Osteoblast (primary cell): ENCODE measurements at regions not wholly inside any gene's neighbourhood (a gene's known extent, or its start where the extent isn't known, plus 50 kb on each side); places are given as distances from the start of the nearest gene placed in this dataset.

Experiments
- DNase-seq: peaks from one replicate; pipeline ENCODE4 v3.0.0; 2011; ENCODE audit warnings: low spot score, mixed read lengths; ENCODE audit not compliant: insufficient read length; ENCODE audit errors: missing footprints
- H2AFZ ChIP-seq: 2 replicates; pipeline ENCODE4 v1.6.0; 2011; ENCODE audit warnings: mild to moderate bottlenecking, low read length
- H3K27ac ChIP-seq: 2 replicates; pipeline ENCODE4 v1.5.1; 2011; ENCODE audit warnings: mild to moderate bottlenecking, low read depth, low read length, moderate library complexity
- H3K27me3 ChIP-seq: 2 replicates; pipeline ENCODE4 v1.6.0; 2012; ENCODE audit warnings: mild to moderate bottlenecking, control low read depth, inconsistent platforms, low read length, moderate library complexity; ENCODE audit not compliant: insufficient read depth
- H3K36me3 ChIP-seq: 2 replicates; pipeline ENCODE4 v1.5.1; 2011; ENCODE audit warnings: mild to moderate bottlenecking, low read length, control low read depth, moderate library complexity; ENCODE audit not compliant: insufficient read depth
- H3K4me1 ChIP-seq: 2 replicates; pipeline ENCODE4 v1.5.1; 2011; ENCODE audit warnings: mild to moderate bottlenecking, low read length, control low read depth, moderate library complexity; ENCODE audit not compliant: insufficient read depth
- H3K4me2 ChIP-seq: 2 replicates; pipeline ENCODE4 v1.6.0; 2011; ENCODE audit warnings: mild to moderate bottlenecking, low read length; ENCODE audit not compliant: insufficient read depth
- H3K4me3 ChIP-seq: fragments of 200-600 bp; sonication (generic); 3 replicates; pipeline ENCODE4 v1.5.1; 2012; ENCODE audit warnings: mild to moderate bottlenecking, low read length, inconsistent platforms; ENCODE audit not compliant: insufficient read depth
- H3K79me2 ChIP-seq: 2 replicates; pipeline ENCODE4 v1.6.0; 2012; ENCODE audit warnings: mild to moderate bottlenecking, low read length, control low read depth, inconsistent platforms; ENCODE audit not compliant: insufficient read depth
- H3K9me3 ChIP-seq: 2 replicates; pipeline ENCODE4 v1.5.1; 2011; ENCODE audit warnings: low read depth, low read length, control low read depth
- H4K20me1 ChIP-seq: 2 replicates; pipeline ENCODE4 v1.6.0; 2012; ENCODE audit warnings: mild to moderate bottlenecking, low read length, control low read depth; ENCODE audit not compliant: insufficient read depth
- CTCF ChIP-seq: IDR thresholded peaks from 2 replicates; pipeline ENCODE4 v1.5.1; 2011; ENCODE audit warnings: mild to moderate bottlenecking, low read depth, low read length, moderate library complexity; ENCODE audit errors: extremely low read depth

GRCh38 chr2:16278421-16279200 is 338.3 kb downstream of the MYCN start:
- Histone ChIP-seq H3K4me3 (no peak overlapping the region), H4K20me1 (no peaks in the 10 kb centered on the region)
- TF ChIP-seq CTCF: no peak

GRCh38 chr2:16277117-16277516 is 336.8 kb downstream of the MYCN start:
- TF ChIP-seq CTCF: no peak
- H4K20me1 ChIP-seq: no peaks in the 10 kb centered on the region
- no peaks in the 10 kb centered on the region for H3K4me1 ChIP-seq
- no peak for DNase-seq
- H3K27me3 ChIP-seq: no peaks in the 10 kb centered on the region
- H3K9me3 ChIP-seq: no peaks in the 10 kb centered on the region
- H3K4me2 ChIP-seq: no peak overlapping the region
- H2AFZ ChIP-seq: no peak overlapping the region
- H3K79me2 ChIP-seq: no peaks in the 10 kb centered on the region
- H3K36me3 ChIP-seq: no peaks in the 10 kb centered on the region
- H3K27ac ChIP-seq: no peak overlapping the region
- no peak overlapping the region for H3K4me3 ChIP-seq

More at GRCh38 chr2:16278421-16279200, 338.3 kb downstream of the MYCN start:
- no peaks in the 10 kb centered on the region for H3K79me2 ChIP-seq
- no peak overlapping the region for H2AFZ ChIP-seq
- no peaks in the 10 kb centered on the region for H3K27me3 ChIP-seq
- H3K4me1 ChIP-seq: no peaks in the 10 kb centered on the region
- no peak for DNase-seq
- no peaks in the 10 kb centered on the region for H3K36me3 ChIP-seq
- H3K9me3 ChIP-seq: no peaks in the 10 kb centered on the region
- H3K4me2 ChIP-seq: no peak overlapping the region
- no peak overlapping the region for H3K27ac ChIP-seq

- Histone ChIP-seq H3K4me2 (no peak overlapping the region), H2AFZ (no peak overlapping the region), H3K9me3 (peaks cover 2% of the 10 kb centered on the region), H3K36me3 (no peaks in the 10 kb centered on the region), H3K79me2 (no peaks in the 10 kb centered on the region), H3K27me3 (no peaks in the 10 kb centered on the region), H4K20me1 (no peaks in the 10 kb centered on the region), H3K27ac (no peak overlapping the region), H3K4me3 (no peak overlapping the region), H3K4me1 (no peaks in the 10 kb centered on the region)
- DNase-seq: no peak
- no peak for TF ChIP-seq CTCF
These were observed 335.3 kb downstream of the MYCN start for GRCh38 chr2:16275661-16276060.

GRCh38 chr2:16275131-16275530 is 334.8 kb downstream of the MYCN start:
- H3K27ac ChIP-seq: no peak overlapping the region
- H3K4me1 ChIP-seq: no peaks in the 10 kb centered on the region
- TF ChIP-seq CTCF: no peak
- H3K9me3 ChIP-seq: peaks cover 2% of the 10 kb centered on the region
- H4K20me1 ChIP-seq: no peaks in the 10 kb centered on the region
- H2AFZ ChIP-seq: no peak overlapping the region
- H3K36me3 ChIP-seq: no peaks in the 10 kb centered on the region
- H3K27me3 ChIP-seq: no peaks in the 10 kb centered on the region
- H3K79me2 ChIP-seq: no peaks in the 10 kb centered on the region
- H3K4me2 ChIP-seq: no peak overlapping the region
- no peak overlapping the region for H3K4me3 ChIP-seq
- DNase-seq: no peak
